Ishikawa (cell line): ENCODE measurements at regions not wholly inside any gene's neighbourhood (a gene's known extent, or its start where the extent isn't known, plus 50 kb on each side); places are given as distances from the start of the nearest gene placed in this dataset.

Experiments
- CEBPB ChIP-seq: IDR thresholded peaks from 2 replicates; pipeline ENCODE4 v1.6.1; 2012
- CREB1 ChIP-seq: IDR thresholded peaks from 2 replicates; pipeline ENCODE4 v1.6.1; 2012; ENCODE audit warnings: low read depth
- EGR1 ChIP-seq: IDR thresholded peaks from 2 replicates; pipeline ENCODE4 v1.6.1; 2012
- EP300 ChIP-seq: IDR thresholded peaks from 2 replicates; pipeline ENCODE4 v1.6.1; 2012; ENCODE audit warnings: borderline replicate concordance
- FOXM1 ChIP-seq: IDR thresholded peaks from 2 replicates; pipeline ENCODE4 v1.6.1; 2012; ENCODE audit warnings: low read depth, borderline replicate concordance
- MAX ChIP-seq: IDR thresholded peaks from 2 replicates; pipeline ENCODE4 v1.6.1; 2012
- NFIC ChIP-seq: IDR thresholded peaks from 2 replicates; pipeline ENCODE4 v1.6.1; 2012
- RAD21 ChIP-seq: IDR thresholded peaks from 2 replicates; pipeline ENCODE4 v1.6.1; 2012; ENCODE audit warnings: low read depth
- REST ChIP-seq: IDR thresholded peaks from 2 replicates; pipeline ENCODE4 v1.6.1; 2012; ENCODE audit warnings: low read depth, mild to moderate bottlenecking
- TAF1 ChIP-seq: IDR thresholded peaks from 2 replicates; pipeline ENCODE4 v1.6.1; 2012; ENCODE audit warnings: low read depth, mild to moderate bottlenecking
- TCF12 ChIP-seq: IDR thresholded peaks from 2 replicates; pipeline ENCODE4 v1.6.1; 2012; ENCODE audit warnings: low read depth
- TEAD4 ChIP-seq: IDR thresholded peaks from 2 replicates; pipeline ENCODE4 v1.6.1; 2012
- USF1 ChIP-seq: IDR thresholded peaks from 2 replicates; pipeline ENCODE4 v1.6.1; 2012
- YY1 ChIP-seq: IDR thresholded peaks from 2 replicates; pipeline ENCODE4 v1.6.1; 2012; ENCODE audit warnings: low read depth
- ZBTB7A ChIP-seq: IDR thresholded peaks from 2 replicates; pipeline ENCODE4 v1.6.1; 2012; ENCODE audit warnings: low read depth

GRCh38 chr2:22692746-22693145 lies 692.2 kb upstream of the KLHL29 start:
- no peak for TF ChIP-seq EP300
- no peak for TF ChIP-seq CEBPB
- no peak for TF ChIP-seq YY1
- TF ChIP-seq ZBTB7A, result no peak
- TF ChIP-seq FOXM1, result no peak
- TF ChIP-seq TAF1, result no peak
- TF ChIP-seq TEAD4, result no peak
- TF ChIP-seq RAD21, result no peak
- TF ChIP-seq REST, result no peak
- TF ChIP-seq NFIC, result no peak
- TF ChIP-seq CREB1, result no peak
- TF ChIP-seq MAX, result no peak
- no peak for TF ChIP-seq TCF12
- no peak for TF ChIP-seq USF1
- TF ChIP-seq EGR1, result no peak

GRCh38 chr2:22694300-22694699 lies 690.7 kb upstream of the KLHL29 start:
- TF ChIP-seq MAX, result no peak

- TF ChIP-seq REST, result no peak
- TF ChIP-seq TAF1, result no peak
- TF ChIP-seq CREB1, result no peak
- TF ChIP-seq RAD21, result no peak
- no peak for TF ChIP-seq YY1
- TF ChIP-seq EGR1, result no peak
- TF ChIP-seq CEBPB, result no peak
- no peak for TF ChIP-seq MAX
- no peak for TF ChIP-seq FOXM1
- no peak for TF ChIP-seq EP300
- no peak for TF ChIP-seq ZBTB7A
- TF ChIP-seq NFIC, result no peak
- no peak for TF ChIP-seq TEAD4
- no peak for TF ChIP-seq USF1
- no peak for TF ChIP-seq TCF12
Measured at GRCh38 chr2:22694856-22695255, 690.1 kb upstream of the KLHL29 start.

GRCh38 chr2:22697054-22697788 lies 687.8 kb upstream of the KLHL29 start:
- TF ChIP-seq RAD21 (no peak), YY1 (no peak), EP300 (no peak), REST (no peak), TCF12 (no peak)
